Kidney (tissue), 13 donors: ENCODE measurements at regions not wholly inside any gene's neighbourhood (a gene's known extent, or its start where the extent isn't known, plus 50 kb on each side); places are given as distances from the start of the nearest gene placed in this dataset.

Experiments
- DNase-seq, 5 donors: peaks; one replicate each; pipeline ENCODE4 v3.0.0-alpha.2; 2013 to 2020
- FAIRE-seq: peaks from 2 replicates; lab custom pipeline; 2012; peaks lifted over from hg19 to GRCh38; lab: Jason Lieb, UNC
- H3K27ac ChIP-seq, 2 donors: one replicate each; pipeline ENCODE4 v1.7.0; 2013; ENCODE audit warnings: low read depth in 2 of 2, low read length in 2 of 2, inconsistent platforms in 1 of 2
- H3K27me3 ChIP-seq: one replicate; pipeline ENCODE4 v1.7.1; 2013; ENCODE audit warnings: low read length, inconsistent platforms; ENCODE audit not compliant: control insufficient read depth, insufficient read depth
- H3K36me3 ChIP-seq, 3 donors: one replicate each; pipeline versions ENCODE4 v1.7.0 to v1.7.1; 2013; ENCODE audit warnings: low read length in 3 of 3, control low read depth in 1 of 3, inconsistent platforms in 1 of 3; ENCODE audit not compliant: insufficient read depth in 3 of 3, control insufficient read depth in 2 of 3
- H3K4me1 ChIP-seq, 3 donors: one replicate each; pipeline versions ENCODE4 v1.7.0 to v1.7.1; 2013; ENCODE audit warnings: low read length in 3 of 3, inconsistent platforms in 1 of 3, low read depth in 1 of 3; ENCODE audit not compliant: control insufficient read depth in 2 of 3, insufficient read depth in 2 of 3
- H3K4me3 ChIP-seq, 3 donors: one replicate each; pipeline versions ENCODE4 v1.7.0 to v1.8.1; 2013; ENCODE audit warnings: low read length in 3 of 3, control low read depth in 1 of 3, inconsistent platforms in 1 of 3
- H3K9ac ChIP-seq, 3 donors: one replicate each; pipeline versions ENCODE4 v1.7.0 to v1.7.1; 2013; ENCODE audit warnings: low read length in 3 of 3, control low read depth in 1 of 3, inconsistent platforms in 1 of 3
- H3K9me3 ChIP-seq, 3 donors: one replicate each; pipeline versions ENCODE4 v1.7.0 to v1.7.1; 2013; ENCODE audit warnings: low read length in 3 of 3, control low read depth in 1 of 3, inconsistent platforms in 1 of 3; ENCODE audit not compliant: control insufficient read depth in 2 of 3, insufficient read depth in 1 of 3
- CTCF ChIP-seq: IDR thresholded peaks from 3 replicates; pipeline ENCODE4 v1.5.1; 2012; ENCODE audit warnings: mild to moderate bottlenecking, moderate library complexity, borderline replicate concordance; ENCODE audit not compliant: insufficient read depth; ENCODE audit errors: extremely low read depth
- intact Hi-C: fragments of 100-400 bp; cut with DNase I; formaldehyde crosslinking; loops from one replicate; pipeline ENCODE4 v1.11.1; 2022
- donor health status: control.
- donor health status: control.
- donor health status: control.
- donor health status: control.
- donor health status: control.
- donor health status: DM: yes; HTN: yes; CAD: no.
- donor health status: Normal renal cell carcinoma (clear cell type).

GRCh38 chr5:82728926-82729702 lies 348.1 kb downstream of the TMEM167A start:
- H3K27ac ChIP-seq: no peak overlapping the region
- H3K4me3 ChIP-seq: no peak overlapping the region
- no peaks in the 10 kb centered on the region for H3K27me3 ChIP-seq
- H3K4me1 ChIP-seq: no peaks in the 10 kb centered on the region
- no peaks in the 10 kb centered on the region for H3K36me3 ChIP-seq
- no peak for TF ChIP-seq CTCF
- H3K9ac ChIP-seq: no peak overlapping the region
- intact Hi-C loops: no loop called here
- FAIRE-seq: no peak
- no peaks in the 10 kb centered on the region for H3K9me3 ChIP-seq
- no peak for DNase-seq

DNA sequence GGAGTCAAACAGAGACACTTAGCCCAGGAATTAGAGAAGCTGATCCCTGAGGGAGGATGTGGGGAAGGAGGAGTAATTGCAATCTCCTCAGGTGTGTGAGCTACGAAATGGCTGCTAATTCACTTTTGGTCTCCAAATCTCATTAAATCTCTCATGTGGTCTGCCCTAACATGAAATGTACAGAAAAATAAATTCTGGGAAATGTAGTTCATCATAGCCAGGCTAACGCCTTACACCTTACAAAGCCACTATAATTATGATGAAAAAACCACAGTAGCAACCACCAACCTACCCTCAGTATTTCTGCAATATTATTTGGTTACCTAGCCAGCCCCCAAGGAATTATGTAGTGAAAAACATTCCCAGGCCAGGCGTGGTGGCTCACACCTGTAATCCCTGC lies 354.0 kb downstream of the TMEM167A start:
- no peak overlapping the region for H3K9ac ChIP-seq
- H3K27me3 ChIP-seq: no peaks in the 10 kb centered on the region
- DNase-seq (no peak), FAIRE-seq (no peak)
- H3K4me1 ChIP-seq: peaks cover 0 to 2% (median 0%) of the 10 kb centered on the region in 3 donors
- TF ChIP-seq CTCF: no peak
- no peak overlapping the region for H3K27ac ChIP-seq
- H3K36me3 ChIP-seq: no peaks in the 10 kb centered on the region
- no peaks in the 10 kb centered on the region for H3K9me3 ChIP-seq
- intact Hi-C loops: no loop called here
- no peak overlapping the region for H3K4me3 ChIP-seq

- no peak overlapping the region for H3K9ac ChIP-seq
- no peak for TF ChIP-seq CTCF
- no peak overlapping the region for H3K4me3 ChIP-seq
- no peaks in the 10 kb centered on the region for H3K27me3 ChIP-seq
- no peak overlapping the region for H3K27ac ChIP-seq
- DNase-seq (no peak), FAIRE-seq (no peak)
- H3K36me3 ChIP-seq: no peaks in the 10 kb centered on the region
- peaks cover 0 to 2% (median 0%) of the 10 kb centered on the region in 3 donors for H3K4me1 ChIP-seq
- H3K9me3 ChIP-seq: no peaks in the 10 kb centered on the region
- intact Hi-C loops: no loop called here
Observed at GRCh38 chr5:82721087-82721410, 356.1 kb downstream of the TMEM167A start.
